ENCODE measurements at regions not wholly inside any gene's neighbourhood (a gene's known extent, or its start where the extent isn't known, plus 50 kb on each side); places are given as distances from the start of the nearest gene placed in this dataset.

GRCh38 chr1:98487620-98488019, 173.9 kb upstream of the SNX7 start:
- ChIA-PET POLR2A (no interaction called here), CTCF (no interaction called here)
- Mint-ChIP-seq H3K4me3 (no peak overlapping the region), H3K4me1 (ENCODE audit: low read depth) (no peaks in the 10 kb centered on the region), H3K36me3 (ENCODE audit: low read depth) (no peaks in the 10 kb centered on the region), H3K27ac (no peak overlapping the region), H3K27me3 (no peaks in the 10 kb centered on the region), H3K9me3 (no peaks in the 10 kb centered on the region)
- no peak for TF ChIP-seq CTCF (IDR thresholded peaks at IDR 0.05)
- ATAC-seq (no peak), DNase-seq (no peak)
- intact Hi-C loops (cut with micrococcal nuclease) = no loop called here

- no peaks in the 10 kb centered on the region for H3K4me1 Mint-ChIP-seq (ENCODE audit: low read depth)
Observed at GRCh38 chr1:98482611-98483010, 178.9 kb upstream of the SNX7 start.

GRCh38 chr1:98480271-98480670, 181.2 kb upstream of the SNX7 start:
- no peak for TF ChIP-seq CTCF (IDR thresholded peaks at IDR 0.05)
- ATAC-seq (no peak), DNase-seq (no peak)
- H3K4me3 Mint-ChIP-seq = no peak overlapping the region
- H3K4me1 Mint-ChIP-seq (ENCODE audit: low read depth) = no peaks in the 10 kb centered on the region
- ChIA-PET CTCF (no interaction called here), POLR2A (no interaction called here)
- H3K27ac Mint-ChIP-seq = no peak overlapping the region
- no peaks in the 10 kb centered on the region for H3K27me3 Mint-ChIP-seq
- H3K9me3 Mint-ChIP-seq = no peaks in the 10 kb centered on the region
- H3K36me3 Mint-ChIP-seq (ENCODE audit: low read depth) = no peaks in the 10 kb centered on the region
- intact Hi-C loops (cut with micrococcal nuclease) = no loop called here

More at GRCh38 chr1:98482611-98483010, 178.9 kb upstream of the SNX7 start:
- Mint-ChIP-seq H3K4me3 (no peak overlapping the region), H3K36me3 (ENCODE audit: low read depth) (no peaks in the 10 kb centered on the region), H3K9me3 (no peaks in the 10 kb centered on the region), H3K27me3 (no peaks in the 10 kb centered on the region), H3K27ac (no peak overlapping the region)
- DNase-seq (no peak), ATAC-seq (no peak)
- ChIA-PET CTCF (no interaction called here), POLR2A (no interaction called here)
- TF ChIP-seq CTCF (IDR thresholded peaks at IDR 0.05) = no peak
- intact Hi-C loops (cut with micrococcal nuclease) = no loop called here

GRCh38 chr1:98478121-98478520, 183.4 kb upstream of the SNX7 start:
- DNase-seq (no peak), ATAC-seq (no peak)
- Mint-ChIP-seq H3K9me3 (no peaks in the 10 kb centered on the region), H3K27me3 (no peaks in the 10 kb centered on the region), H3K4me1 (ENCODE audit: low read depth) (no peaks in the 10 kb centered on the region), H3K36me3 (ENCODE audit: low read depth) (no peaks in the 10 kb centered on the region), H3K4me3 (no peak overlapping the region), H3K27ac (no peak overlapping the region)
- ChIA-PET POLR2A (no interaction called here), CTCF (no interaction called here)
- intact Hi-C loops (cut with micrococcal nuclease) = no loop called here
- no peak for TF ChIP-seq CTCF (IDR thresholded peaks at IDR 0.05)

- no peak for TF ChIP-seq CTCF (IDR thresholded peaks at IDR 0.05)
- H3K4me3 Mint-ChIP-seq = no peak overlapping the region
- ATAC-seq (no peak), DNase-seq (no peak)
- no peaks in the 10 kb centered on the region for H3K36me3 Mint-ChIP-seq (ENCODE audit: low read depth)
- ChIA-PET POLR2A (no interaction called here), CTCF (no interaction called here)
- no peaks in the 10 kb centered on the region for H3K4me1 Mint-ChIP-seq (ENCODE audit: low read depth)
- no peaks in the 10 kb centered on the region for H3K27me3 Mint-ChIP-seq
- H3K27ac Mint-ChIP-seq = no peak overlapping the region
- H3K9me3 Mint-ChIP-seq = no peaks in the 10 kb centered on the region
- intact Hi-C loops (cut with micrococcal nuclease) = no loop called here
Observed at GRCh38 chr1:98472878-98473277, 188.6 kb upstream of the SNX7 start.

Measured in activated CD8-positive, alpha-beta T cell treated with anti-CD3 and anti-CD28 coated beads for 36 hours (primary cell).